SW480 (cell line): ENCODE measurements at regions not wholly inside any gene's neighbourhood (a gene's known extent, or its start where the extent isn't known, plus 50 kb on each side); places are given as distances from the start of the nearest gene placed in this dataset.
"Not testable (repeated sequence)": the region's sequence is repeated elsewhere in the genome, so short reads cannot be mapped to it uniquely, and the experiment has no call there.

Experiments
- DNase-seq: peaks from one replicate; pipeline ENCODE4 v3.0.0-alpha.2; 2016; ENCODE audit warnings: low spot score

DNA sequence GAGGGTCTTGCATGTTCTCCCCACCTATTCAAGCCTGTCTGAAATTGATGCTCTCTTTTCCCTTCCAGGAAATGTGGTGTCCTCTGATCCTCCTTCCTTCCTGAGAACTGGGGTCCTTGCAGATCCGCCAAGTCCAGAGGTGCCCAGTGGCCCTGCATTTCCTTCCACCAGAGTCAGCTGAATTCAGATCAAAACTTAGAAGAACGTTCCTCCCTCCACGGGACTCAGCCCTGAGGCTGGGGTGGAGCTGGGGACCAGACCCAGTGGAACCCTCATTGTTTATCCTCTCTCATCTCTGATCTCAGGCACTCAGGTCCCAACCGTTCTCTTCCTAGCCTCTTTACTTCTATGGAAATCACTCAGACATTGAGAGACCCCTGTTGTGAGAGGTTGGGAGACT is 477.3 kb downstream of the TSHZ3 start:
- no peak for DNase-seq

DNA sequence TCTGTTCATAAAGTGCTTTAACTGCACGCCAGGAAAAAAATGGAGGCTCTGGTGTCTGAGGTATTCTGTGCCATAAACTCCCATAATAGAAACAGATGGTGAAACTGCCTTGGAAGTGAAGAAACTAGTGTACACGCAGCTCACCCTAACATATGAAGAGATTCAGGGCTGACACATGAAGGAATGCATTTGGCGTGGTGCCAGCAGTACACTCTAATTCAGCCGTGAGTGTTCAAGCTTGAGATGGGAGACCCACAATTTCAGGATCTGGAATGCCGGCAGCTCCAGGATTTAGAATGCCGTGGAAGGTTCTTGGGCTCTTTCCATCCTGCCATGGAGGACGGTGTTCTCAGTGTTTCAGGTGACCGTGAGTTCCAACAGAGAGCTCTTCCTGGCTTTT is 478.4 kb downstream of the TSHZ3 start:
- no peak for DNase-seq

DNA sequence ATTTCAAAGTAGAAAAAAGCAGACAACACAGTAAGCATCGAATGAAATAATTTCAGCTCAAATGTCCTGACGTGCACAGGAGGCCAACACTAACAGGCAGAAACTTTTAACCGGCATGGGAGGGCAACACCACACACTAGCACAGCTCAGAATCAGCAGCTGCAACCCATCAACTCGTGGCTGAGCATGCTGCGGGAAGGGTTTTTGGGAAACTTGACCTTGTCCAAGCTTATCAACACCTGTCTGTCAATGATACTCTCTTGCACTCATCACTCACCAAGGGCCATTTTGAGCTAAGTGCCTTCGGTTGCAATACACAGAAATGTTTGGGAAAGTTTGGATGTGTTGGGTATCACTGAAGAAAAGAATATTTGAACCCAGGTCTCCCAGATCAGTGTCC is 483.7 kb downstream of the TSHZ3 start:
- no peak for DNase-seq

DNA sequence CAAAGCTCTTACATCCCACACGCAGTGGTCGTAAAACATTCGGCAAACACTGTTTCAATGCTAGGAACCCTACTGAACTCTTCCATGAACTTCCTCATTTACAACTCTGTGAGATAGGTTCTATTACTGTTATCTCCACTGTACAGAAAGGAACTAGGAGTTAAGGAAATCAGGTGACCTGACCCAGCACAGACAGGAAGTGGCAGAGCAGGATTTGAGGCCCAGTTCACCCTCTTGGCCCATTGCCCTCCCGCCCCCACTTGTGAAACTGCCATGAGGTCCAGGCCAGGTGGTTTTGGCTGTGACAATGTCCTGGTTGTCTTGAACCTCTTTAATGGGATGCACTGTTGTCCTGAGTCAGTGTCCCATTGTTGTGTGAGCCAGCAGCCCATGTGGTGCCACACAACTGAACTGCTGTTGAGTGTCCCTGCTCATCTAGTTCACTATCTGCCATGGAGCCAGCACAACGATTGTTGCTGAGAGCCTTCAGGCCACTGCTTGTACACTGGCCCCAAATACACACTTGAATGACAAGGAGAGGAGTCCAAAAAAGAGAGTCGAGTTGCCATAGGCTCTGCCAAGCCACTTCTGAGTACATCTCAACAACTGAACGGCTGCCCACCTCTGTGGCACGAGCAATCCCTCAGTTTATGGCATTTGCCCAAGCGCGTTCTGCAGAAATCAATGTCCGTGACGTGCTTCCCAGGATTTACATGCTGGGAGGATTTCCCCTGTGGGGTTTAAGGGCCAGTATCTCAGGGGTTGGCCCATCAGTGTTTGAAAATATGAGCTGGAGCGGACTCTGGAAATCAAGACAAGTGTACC is 484.6 kb downstream of the TSHZ3 start:
- DNase-seq: no peak

DNA sequence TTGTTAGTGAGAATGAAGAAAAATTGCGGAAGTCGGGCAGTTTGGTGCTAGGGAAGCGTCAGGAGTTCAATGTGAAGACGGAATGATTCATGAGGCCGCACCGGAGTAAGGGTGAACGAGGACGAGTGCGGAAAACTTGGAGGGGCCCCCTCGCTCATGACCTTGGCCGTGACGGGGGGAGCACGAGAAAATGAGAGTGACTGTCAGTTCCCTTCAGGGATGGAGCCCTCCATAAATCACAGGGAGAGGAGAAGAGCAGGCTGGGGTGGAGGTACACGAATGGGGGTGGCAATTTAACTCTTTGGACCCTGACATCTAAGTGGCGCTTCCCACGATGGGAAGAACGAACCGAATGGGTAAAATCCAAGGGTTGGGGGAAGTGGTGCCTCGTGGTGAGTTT is 486.4 kb downstream of the TSHZ3 start:
- no peak for DNase-seq

DNA sequence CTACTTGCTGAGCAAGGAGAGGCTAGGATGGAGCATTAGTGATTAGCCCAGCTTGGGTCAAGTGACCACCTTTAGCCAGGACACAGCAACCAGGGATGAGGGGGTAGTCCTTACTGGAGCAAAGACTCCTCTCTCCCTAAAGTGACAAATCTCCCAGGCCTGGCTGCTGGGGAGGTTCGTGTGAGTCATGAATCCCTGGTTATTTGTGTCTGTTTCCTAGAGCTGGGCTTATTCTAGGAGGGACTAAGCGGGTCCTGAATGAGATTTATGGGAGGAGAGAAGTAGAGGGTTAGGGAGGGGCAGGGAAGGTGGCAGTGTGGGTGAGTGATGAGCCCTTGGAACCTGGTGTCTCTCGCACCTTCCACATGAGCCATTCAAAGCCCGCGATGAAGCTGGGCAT is 487.3 kb downstream of the TSHZ3 start:
- DNase-seq: no peak

DNA sequence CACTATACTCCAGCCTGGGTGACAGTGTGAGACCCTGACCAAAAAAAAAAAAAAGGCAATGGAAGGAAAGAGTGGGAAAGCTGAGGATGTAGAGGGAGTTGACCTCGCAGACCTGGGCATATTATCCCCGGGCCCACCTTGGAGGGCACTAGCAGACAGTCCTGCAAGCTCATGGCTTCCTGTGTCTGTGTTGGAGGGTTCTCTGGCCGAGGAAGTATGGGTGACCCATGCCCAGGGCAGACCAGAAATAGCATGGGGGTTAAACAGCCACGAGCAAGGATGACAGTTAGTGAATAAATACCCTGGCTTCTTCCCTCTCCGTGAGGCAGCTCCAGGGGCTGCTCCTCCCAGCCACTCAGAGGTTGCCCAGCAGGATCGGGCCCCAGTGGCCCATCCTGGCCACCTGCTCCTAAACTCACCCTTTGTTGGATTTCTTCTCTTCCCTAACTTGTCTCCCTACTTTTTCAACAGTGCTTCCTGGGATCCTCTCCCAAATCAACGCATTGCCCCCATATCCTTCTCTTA is 485.8 kb downstream of the ZNF536 start:
- no peak for DNase-seq

DNA sequence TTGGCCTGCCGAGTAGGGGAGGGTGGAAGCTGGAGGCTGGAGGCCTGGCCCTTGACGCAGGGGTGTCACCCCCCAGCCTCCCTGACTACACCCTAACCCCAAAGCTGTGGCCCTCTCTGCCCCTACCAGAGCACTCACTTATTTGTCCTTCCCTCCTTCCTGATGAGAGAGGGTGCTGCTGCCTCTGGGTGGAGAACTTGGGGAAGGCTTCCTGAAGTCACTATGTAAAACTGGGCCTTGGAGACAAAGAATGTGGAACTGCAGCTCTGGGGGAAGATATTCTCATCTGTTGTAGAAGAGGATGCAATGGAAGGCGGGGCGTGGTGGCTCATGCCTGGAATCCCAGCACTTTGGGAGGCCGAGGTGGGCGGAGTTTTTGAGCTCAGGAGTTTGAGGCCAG is 485.2 kb downstream of the ZNF536 start:
- no peak for DNase-seq

DNA sequence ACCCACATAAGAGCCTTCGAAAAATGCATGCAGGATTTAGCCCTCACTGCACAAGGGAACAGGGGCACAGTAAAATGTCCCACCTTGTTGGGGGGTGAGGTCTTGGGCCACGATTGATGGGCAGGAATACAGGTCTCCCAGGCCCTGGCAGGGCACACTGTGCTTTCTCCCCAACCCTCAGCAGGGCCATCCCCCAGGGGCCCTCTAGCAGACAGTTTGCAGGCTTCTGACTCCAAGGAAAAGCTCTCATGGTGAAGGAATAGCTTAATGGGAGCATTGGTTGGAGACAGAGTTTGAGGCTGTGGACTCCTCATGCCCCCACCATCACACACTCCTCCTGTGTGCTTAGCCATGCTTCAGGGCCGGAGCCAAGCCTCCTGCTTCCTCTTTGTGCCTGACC is 484.6 kb downstream of the ZNF536 start:
- DNase-seq: no peak

DNA sequence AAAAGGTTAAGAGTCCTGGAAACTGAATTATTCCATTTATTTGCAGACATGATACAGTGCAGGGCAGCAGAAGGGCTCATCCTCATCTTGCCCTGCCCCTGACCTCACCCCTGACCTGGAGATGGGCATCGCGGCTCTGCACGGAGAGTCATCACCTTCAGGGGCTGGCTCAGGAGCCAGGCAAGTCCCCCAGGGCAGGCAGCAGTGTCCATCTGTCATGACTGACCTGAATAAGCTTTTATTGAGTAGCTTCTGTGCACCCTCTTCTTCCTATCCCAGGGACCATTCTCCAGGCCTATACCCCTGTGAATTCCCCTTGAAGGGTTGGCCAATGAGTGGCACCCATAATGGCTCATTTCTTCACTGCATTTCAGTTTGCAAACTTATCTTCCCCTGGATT is 484.2 kb downstream of the ZNF536 start:
- no peak for DNase-seq

DNA sequence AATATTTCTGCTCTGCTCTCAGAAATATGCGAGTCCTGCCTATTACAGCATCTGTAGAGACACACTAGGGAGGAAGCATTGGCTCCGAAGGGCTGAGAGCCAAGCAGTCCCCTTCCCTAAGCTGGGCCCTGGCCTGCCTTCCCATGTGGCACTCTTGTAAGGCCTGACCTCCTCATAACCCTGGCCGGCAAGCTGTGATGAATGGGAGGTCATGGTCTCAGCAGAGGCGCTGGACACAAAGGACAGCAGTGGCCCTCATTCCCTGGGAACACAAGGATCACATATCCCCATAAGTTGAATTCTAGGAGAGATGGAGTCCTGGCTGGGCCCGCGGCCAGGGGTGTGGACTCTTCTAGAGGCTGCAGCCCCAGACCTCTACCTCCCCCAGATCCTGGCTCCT is 483.3 kb downstream of the ZNF536 start:
- no peak for DNase-seq

DNA sequence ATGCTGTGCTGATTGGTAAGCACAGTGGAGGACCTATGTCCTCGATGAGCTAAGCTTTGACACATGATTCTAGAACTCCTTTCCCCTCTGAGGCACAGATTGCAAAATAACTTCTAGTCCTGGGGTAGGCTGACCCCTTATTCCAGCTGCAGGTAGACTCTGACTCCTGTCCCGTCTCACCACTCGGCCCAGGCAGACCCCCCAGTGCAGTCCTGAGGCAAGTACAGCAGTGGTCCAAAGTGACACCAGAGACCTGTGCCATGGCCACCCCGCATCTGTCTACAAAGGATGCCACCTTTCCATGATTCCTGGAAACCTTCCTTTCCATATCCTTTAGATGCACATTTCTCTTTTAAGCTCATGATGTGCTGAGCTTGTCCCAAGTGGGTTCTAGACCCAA is 482.5 kb downstream of the ZNF536 start:
- DNase-seq: no peak

DNA sequence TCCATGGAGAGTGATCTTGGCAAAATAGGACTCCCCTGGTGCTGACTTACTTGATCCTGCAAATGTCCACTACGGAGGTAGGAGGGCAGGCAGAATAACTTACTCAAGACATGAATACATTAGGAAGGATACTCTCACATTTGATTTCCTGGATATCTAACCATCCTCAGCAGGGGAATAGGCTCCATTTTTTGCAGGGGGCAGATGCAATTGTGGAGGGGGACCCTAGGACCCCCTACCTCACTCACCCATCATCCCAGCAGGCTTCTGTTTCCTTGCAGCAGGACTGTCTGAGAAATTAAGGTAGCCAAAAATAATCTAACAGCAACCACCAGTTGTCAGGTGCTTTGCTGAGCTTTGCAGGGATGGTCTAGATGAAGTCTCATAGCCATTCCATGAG is 482.0 kb downstream of the ZNF536 start:
- no peak for DNase-seq

DNA sequence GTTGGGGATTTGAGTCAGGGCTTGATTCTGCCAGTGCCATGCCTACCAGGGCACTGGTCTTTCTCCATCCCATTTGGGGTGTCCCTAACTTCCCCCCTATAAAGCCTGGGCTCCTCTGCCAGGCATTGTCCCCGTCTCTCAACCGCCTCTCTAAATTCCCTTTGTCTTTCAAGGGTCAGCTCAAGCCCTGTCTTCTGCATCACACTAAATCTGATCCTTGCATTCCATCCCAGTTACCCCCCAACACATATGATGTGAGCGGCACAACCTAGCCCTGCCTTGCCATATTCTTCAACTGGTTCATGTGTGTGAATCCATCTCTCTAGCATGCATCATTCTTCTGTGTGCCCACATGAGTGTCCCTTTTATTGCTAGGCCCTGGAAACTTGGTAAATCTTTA is 480.9 kb downstream of the ZNF536 start:
- DNase-seq: no peak

DNA sequence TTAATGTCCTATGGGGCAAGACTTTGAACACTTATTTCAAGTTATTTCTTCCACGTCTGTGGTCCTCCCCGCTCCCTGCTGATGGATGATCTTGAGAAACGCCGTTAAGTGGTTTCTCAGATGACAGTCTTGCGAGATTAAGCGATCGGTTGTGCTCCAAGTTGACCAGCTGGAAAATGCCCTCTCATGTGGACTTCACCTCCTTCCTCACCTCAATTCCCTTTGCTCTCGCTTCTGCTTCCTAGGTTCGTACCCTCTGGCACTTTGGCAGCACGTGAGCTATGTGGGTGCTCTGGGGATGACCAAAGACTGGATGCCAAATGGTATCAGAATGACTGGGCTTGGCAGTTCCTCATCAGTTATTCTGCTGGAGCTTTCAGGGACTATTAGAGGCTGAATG is 480.0 kb downstream of the ZNF536 start:
- DNase-seq: no peak

DNA sequence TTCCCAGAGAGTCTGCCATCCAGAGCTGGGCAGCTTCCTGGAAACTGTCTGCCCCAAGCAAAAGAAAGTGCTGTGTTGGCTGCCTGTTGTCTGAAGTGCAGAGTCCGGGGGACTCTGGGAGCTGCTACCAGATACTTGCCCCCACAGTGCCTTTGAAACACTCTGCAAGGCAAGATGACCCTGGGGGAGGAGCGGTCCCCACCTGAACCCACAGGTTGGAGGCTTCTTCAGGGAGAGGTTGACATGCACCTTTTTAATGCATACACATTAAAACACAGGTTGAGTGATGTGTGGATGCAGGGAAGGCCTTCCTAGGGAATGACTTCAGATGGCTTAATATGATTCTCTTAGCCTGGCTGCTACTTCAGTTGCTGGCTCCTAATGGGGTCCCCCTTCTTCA is 479.5 kb downstream of the ZNF536 start:
- DNase-seq: no peak

DNA sequence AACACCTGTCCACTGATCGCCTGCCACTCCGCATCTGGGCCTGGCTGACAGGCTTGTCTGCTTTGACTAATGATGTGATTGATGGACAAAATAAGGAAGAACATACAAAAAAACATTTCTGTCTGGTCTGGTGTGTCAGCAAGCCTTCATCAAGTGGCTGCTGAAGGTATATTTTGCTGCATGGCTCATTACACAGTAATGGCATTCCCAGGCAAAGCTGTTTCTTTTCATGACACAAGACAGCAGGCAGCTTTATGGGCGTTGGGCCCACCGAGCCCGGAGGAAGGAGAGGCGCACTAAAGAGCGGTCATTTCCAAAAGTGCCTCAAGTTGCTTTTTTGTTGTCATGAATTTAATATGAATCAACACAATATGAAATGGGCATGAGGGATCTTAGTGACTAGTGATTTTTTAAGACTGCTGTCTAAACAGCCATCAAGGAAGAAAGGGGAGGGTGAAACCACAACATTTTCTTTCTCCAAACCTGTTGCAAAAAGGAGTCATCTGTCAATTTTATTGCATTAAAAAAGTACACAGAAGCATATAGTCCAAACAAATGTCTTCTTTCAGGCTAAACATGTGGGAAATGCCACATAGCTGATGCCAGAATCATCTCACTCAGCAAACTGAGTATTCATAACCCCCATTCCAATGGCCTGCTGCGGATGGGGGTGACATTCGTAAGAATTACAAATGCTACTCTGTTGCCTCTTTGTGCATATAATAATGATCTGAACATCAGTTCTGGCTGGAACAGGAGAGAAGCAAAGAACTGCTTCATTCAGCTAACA is 476.6 kb downstream of the ZNF536 start:
- no peak for DNase-seq

DNA sequence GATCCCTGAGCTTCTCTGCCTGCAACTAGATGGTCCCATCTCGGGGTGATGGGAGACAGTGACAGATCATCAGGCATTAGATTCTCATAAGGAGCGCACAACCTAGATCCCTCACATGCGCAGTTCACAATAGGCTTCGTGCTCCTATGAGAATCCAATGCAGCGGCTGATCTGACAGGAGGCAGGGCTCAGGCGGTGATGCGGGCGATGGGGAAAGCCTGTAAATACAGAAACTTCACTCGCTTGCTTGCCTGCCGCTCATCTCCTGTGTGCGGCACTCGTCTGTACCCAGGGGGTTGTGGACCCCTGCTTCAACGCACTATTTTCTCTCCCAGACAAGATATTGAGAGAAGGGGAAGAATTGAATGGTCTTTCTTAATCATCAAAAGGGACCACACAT is 473.9 kb downstream of the ZNF536 start:
- no peak for DNase-seq

DNA sequence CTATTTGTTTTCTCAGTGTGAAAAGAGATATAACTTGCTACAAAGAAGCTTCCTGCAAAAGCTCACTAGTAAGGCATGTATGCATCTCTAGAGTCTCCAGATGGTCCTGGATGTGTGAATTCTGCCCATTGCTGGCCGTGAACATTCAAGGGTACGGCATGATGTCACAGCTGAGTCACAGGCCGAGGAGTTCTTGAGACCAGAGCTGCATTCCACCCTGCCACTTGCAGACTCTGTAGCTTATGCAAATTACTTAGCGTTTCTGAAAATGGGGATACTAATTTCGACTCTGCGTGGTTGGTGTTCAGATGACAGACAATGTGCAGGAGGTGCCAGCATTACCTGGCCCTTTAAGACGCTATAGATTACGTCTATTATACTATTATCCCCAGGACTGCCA is 470.7 kb downstream of the ZNF536 start:
- DNase-seq: no peak

DNA sequence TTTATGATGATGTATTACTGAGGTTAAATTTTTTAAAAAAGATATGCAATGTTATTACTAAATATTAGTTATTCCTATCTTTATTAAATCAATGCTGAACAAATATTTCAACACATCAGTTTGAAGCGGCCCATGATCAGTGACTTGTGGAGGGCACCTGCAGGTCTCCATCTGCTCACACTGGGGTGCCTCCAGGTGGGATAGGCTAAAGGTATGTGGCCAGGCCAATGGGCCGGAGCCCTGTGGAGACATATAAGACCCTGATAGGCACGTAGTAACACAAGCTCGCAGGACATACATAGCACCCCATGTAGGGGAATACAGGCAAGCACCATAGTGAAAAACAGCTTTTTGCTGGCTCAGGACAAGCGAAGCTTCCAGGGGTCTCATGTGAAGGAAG is 469.8 kb downstream of the ZNF536 start:
- no peak for DNase-seq

DNA sequence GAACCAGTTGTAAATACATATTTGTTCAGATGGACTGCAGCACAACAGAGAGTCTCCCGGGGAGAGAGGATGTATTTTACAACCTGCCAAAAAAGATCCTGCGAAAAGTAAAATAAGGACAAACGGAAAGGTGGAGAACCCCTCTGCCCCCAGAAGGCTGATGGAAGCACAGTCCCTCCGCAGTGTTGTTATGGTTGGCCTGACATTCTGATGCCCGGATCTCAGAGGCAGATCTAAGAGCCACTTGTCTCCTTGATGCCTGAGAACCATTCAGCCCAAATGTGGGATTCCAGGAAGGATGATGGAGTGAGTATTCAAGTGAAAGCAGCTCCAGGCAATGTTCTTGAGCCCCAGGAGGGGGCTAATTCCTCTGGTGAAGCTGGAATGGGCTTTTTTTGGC is 458.7 kb downstream of the ZNF536 start:
- DNase-seq: no peak

DNA sequence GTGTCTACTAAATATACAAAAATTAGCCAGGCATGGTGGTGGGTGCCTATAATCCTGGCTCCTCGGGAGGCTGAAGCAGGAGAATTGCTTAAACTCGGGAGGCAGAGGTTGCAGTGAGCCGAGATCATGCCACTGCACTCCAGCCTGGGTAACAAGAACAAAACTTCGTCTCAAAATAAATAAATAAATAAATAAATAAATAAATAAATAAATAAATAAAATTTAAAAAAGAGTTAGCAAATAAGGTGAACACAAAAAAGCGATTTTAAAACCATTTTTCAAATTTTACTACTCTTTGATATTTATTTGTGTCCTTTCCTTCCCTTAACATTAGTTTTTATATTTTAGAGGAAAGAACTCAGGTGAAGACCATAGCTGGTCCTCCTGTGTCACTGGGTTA is 453.3 kb downstream of the ZNF536 start:
- not testable (repeated sequence) for DNase-seq

DNA sequence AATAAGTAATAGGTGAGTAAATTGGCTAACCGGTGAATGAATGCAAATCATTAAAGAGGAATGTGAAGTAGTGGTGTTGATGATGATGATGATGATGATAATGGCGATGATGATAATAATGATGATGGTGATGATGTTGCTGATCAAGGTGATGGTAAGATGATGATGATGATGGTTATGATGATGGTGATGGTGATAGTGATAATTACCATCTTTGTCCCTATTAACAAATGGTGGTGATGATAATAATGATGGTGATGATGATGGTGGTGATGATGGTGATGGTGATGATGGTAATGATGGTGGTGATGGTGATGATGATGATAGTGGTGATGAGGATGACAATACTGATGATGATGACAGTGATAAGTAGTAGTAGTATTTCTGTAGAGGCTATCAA is 452.6 kb downstream of the ZNF536 start:
- no peak for DNase-seq
